PFSK-1 (cell line): ENCODE measurements at regions not wholly inside any gene's neighbourhood (a gene's known extent, or its start where the extent isn't known, plus 50 kb on each side); places are given as distances from the start of the nearest gene placed in this dataset.

Experiments used
- FOXP2 ChIP-seq: optimal IDR thresholded peaks from 2 replicates; pipeline ENCODE3; 2011; ENCODE audit warnings: borderline replicate concordance, control low read depth, inconsistent platforms; ENCODE audit not compliant: insufficient read depth; ENCODE audit errors: extremely low read length, extremely low read depth
- POLR2AphosphoS5 ChIP-seq: IDR thresholded peaks from 2 replicates; pipeline ENCODE4 v1.6.1; 2012; ENCODE audit warnings: low read depth, mild to moderate bottlenecking, control low read depth, low read length, moderate library complexity
- TAF1 ChIP-seq: IDR thresholded peaks from 2 replicates; pipeline ENCODE4 v1.6.1; 2012; ENCODE audit warnings: low read length, control low read depth, borderline replicate concordance; ENCODE audit not compliant: insufficient read depth
- TF ChIP-seq, protein P1 (sequence below), 2 experiments: IDR thresholded peaks; 2 replicates each; pipeline versions ENCODE4 v1.6.1 to v1.8.0; 2011 to 2012; ENCODE audit warnings: low read depth in 2 of 2, low read length in 2 of 2, control low read depth in 1 of 2, inconsistent platforms in 1 of 2, mild to moderate bottlenecking in 1 of 2, moderate library complexity in 1 of 2; ENCODE audit not compliant: insufficient read depth in 1 of 2

DNA sequence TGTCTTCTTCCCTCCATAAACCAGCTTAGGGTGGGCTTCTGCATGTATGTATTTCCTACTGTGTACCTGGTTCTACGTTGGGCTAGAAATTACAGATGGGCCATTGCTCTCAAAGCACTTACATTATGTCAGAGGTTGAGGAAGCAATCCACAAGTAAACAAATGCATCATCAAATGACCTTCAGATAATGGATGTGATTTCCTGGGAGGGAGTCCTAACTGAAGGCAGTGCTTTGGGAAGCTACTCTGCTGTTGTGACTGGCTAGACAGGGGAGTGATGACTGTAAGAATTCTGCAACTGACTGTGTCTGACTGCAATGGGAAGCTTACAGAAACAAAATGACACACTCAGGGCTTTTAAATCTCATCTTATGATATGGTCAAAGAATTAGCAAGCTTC, 71.0 kb upstream of the PRR23E start:
- TF ChIP-seq POLR2AphosphoS5 (no peak), FOXP2 (no peak), TAF1 (no peak)
- TF ChIP-seq, protein P1, sequence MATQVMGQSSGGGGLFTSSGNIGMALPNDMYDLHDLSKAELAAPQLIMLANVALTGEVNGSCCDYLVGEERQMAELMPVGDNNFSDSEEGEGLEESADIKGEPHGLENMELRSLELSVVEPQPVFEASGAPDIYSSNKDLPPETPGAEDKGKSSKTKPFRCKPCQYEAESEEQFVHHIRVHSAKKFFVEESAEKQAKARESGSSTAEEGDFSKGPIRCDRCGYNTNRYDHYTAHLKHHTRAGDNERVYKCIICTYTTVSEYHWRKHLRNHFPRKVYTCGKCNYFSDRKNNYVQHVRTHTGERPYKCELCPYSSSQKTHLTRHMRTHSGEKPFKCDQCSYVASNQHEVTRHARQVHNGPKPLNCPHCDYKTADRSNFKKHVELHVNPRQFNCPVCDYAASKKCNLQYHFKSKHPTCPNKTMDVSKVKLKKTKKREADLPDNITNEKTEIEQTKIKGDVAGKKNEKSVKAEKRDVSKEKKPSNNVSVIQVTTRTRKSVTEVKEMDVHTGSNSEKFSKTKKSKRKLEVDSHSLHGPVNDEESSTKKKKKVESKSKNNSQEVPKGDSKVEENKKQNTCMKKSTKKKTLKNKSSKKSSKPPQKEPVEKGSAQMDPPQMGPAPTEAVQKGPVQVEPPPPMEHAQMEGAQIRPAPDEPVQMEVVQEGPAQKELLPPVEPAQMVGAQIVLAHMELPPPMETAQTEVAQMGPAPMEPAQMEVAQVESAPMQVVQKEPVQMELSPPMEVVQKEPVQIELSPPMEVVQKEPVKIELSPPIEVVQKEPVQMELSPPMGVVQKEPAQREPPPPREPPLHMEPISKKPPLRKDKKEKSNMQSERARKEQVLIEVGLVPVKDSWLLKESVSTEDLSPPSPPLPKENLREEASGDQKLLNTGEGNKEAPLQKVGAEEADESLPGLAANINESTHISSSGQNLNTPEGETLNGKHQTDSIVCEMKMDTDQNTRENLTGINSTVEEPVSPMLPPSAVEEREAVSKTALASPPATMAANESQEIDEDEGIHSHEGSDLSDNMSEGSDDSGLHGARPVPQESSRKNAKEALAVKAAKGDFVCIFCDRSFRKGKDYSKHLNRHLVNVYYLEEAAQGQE (IDR thresholded peaks at IDR 0.05; ENCODE audit: insufficient read depth in 1 of 2, low read depth in 2 of 2, low read length in 2 of 2) = no peak
